ENCODE measurements at regions not wholly inside any gene's neighbourhood (a gene's known extent, or its start where the extent isn't known, plus 50 kb on each side); places are given as distances from the start of the nearest gene placed in this dataset.
A peak's percentile ranks its signal among the peaks of the same experiment; 100 is the strongest.

DNA sequence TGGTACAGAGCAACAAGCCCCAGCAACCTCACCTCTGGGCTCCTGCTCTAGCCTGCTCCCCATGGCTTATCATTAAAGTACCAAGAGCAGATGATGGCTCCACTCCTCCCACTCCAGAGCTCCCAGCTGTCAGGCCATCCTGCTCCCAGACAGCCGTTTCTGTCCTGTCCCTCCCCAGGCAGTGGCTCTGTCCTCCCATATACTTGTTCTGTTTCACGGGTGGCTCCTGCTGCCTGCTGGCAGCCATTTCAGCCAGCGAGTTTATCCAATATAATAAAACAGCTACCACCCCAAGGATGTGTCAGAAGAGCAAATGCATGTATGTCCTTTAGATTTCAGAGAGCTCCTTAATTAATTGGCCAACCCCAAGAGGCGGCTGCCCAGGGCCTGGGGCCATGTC is 79.4 kb upstream of the VSTM2B start:
- H3K27ac ChIP-seq: no peak overlapping the region
- DNase-seq: no peak

DNA sequence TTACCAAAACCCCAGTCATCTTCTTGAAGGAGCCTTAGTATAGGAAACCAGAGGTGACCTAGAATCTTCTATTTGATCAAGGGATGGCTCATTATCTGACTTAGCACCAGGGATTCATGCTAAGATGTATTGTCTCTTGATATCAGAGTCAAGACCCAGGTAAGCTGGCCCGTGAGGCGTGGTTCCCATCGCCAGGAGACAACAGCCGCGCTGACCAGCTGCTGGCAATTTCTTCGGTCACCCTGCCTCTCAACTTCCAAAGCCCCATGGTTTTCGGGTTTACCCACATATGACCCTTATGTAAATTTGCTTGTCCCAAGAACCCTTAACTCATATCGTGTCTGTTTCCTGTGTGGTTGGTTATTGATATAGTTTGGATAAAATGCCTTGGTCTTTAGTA is 77.7 kb upstream of the VSTM2B start:
- H3K4me3 ChIP-seq: no peak overlapping the region
- H3K36me3 ChIP-seq: no peaks in the 10 kb centered on the region
- H3K9me3 ChIP-seq (replicated peaks): no peaks in the 10 kb centered on the region
- H3K4me1 ChIP-seq: no peaks in the 10 kb centered on the region
- peaks cover 12% of the 10 kb centered on the region; the same call in 1 of the 2 replicates for H3K27me3 ChIP-seq
- no peak overlapping the region for H3K27ac ChIP-seq
- no peak for DNase-seq

More for the DNA sequence above, 79.4 kb upstream of the VSTM2B start:
- no peaks in the 10 kb centered on the region for H3K9me3 ChIP-seq (replicated peaks)
- H3K27me3 ChIP-seq: peaks cover 12% of the 10 kb centered on the region; the same call in 1 of the 2 replicates
- H3K36me3 ChIP-seq: no peaks in the 10 kb centered on the region
- H3K4me1 ChIP-seq: no peaks in the 10 kb centered on the region
- H3K4me3 ChIP-seq: no peak overlapping the region

DNA sequence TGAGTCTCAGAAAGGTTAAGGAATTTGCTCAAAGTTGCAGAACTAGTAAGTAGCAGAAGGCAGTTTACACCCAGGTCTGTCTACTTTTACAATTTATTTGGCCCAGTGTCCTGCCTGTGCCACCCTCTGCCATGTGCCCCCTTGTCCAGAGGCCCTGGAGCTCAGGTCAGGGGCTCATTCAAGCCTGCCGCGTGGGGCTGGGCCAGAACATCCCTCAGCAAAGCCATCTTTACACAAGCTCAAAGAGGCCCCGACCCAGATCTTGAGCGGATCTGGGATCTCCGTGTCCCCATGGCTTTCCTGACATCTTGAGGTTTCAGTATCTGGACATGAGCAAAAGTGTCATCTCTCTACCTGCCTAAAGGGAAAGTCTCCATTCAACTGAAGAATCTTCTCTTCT is 76.4 kb upstream of the VSTM2B start:
- H3K9me3 ChIP-seq (replicated peaks): no peaks in the 10 kb centered on the region
- DNase-seq: no peak
- no peaks in the 10 kb centered on the region for H3K4me1 ChIP-seq
- H3K4me3 ChIP-seq: no peak overlapping the region
- H3K36me3 ChIP-seq: no peaks in the 10 kb centered on the region
- peaks cover 12% of the 10 kb centered on the region; the same call in 1 of the 2 replicates for H3K27me3 ChIP-seq
- no peak overlapping the region for H3K27ac ChIP-seq

DNA sequence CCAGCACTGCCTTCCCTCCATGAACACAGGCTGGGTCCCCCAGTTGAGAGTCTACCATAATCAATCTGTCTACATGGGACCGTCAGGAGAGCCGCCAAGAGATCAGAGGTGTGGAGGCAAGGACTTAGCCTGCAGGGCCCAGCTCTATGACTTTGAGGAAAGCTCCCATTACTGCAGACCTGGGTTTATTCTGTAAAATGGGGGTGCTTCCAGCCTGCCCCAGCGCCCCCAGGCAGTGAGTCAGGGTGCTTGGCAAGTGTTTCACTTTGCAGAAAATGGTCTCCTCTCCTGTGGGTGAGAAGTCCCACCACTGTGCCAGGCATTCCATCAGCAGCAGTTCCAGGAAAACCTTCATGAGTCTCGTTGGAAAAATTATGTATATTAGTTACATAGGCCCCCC is 75.5 kb upstream of the VSTM2B start:
- Histone ChIP-seq H3K27ac (no peak overlapping the region), H3K4me3 (no peak overlapping the region), H3K4me1 (no peaks in the 10 kb centered on the region), H3K36me3 (no peaks in the 10 kb centered on the region), H3K9me3 (replicated peaks) (no peaks in the 10 kb centered on the region), H3K27me3 (peaks cover 12% of the 10 kb centered on the region; the same call in 1 of the 2 replicates)
- DNase-seq: no peak

DNA sequence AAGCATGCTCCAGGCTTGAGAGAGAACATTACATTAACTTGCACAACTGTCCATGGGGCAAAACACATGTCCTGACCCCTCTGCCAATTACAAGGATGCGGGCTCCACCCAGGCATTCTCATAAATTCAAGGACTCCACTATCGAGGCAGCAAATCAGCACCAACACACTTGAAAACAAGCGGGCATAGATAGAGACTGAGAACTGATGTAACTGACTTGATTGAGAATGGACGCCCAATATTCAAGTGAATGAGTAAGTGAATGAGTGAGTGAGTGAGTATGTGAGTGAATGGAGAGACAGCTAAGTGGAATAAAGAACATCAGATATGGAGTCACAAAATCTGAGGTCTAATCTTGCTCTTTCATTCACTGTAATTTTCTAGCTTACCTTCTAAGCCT is 75.0 kb upstream of the VSTM2B start:
- Histone ChIP-seq H3K27me3 (peaks cover 12% of the 10 kb centered on the region; the same call in 1 of the 2 replicates), H3K4me3 (no peak overlapping the region), H3K27ac (no peak overlapping the region), H3K4me1 (no peaks in the 10 kb centered on the region), H3K36me3 (no peaks in the 10 kb centered on the region), H3K9me3 (replicated peaks) (no peaks in the 10 kb centered on the region)
- DNase-seq: no peak

DNA sequence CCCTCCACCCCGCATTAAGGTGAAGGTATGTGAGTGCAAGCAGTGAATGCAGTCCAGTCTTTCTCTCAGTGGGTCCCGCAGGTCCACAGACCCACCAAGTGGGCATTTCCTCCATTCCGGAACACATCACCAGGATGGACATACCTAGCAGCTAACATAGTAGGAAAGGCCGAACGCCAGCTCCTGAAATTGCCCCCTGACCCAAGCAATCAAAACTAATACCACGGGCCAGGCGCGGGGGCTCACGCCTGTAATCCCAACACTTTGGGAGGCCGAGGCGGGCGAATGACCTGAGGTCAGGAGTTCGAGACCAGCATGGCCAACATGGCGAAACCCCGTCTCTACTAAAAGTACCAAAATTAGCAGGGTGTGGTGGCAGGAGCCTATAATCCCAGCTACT is 71.7 kb upstream of the VSTM2B start:
- Histone ChIP-seq H3K27me3 (peaks cover 3% of the 10 kb centered on the region; the same call in 1 of the 2 replicates), H3K27ac (no peak overlapping the region), H3K4me3 (no peak overlapping the region), H3K36me3 (no peaks in the 10 kb centered on the region), H3K9me3 (replicated peaks) (no peaks in the 10 kb centered on the region), H3K4me1 (no peaks in the 10 kb centered on the region)
- no peak for DNase-seq

DNA sequence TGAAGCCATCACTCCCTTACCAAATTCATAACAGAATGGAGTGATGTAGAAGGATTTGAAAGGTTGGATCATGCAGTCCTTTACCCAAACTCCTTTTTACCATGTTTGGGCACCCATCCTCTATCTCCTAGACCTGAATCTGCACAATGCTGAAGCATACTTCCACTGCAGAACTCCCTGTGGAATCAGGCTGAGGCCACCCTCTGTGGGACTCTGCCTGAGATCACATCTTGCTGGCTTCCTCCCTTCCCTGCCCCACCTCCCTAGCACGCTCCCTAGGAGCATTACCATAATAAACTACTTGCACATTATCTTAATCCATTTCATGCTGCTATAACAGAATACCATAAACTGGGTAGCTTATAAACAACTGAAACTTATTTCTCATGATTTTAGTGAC is 68.4 kb upstream of the VSTM2B start:
- H3K4me1 ChIP-seq: no peaks in the 10 kb centered on the region
- H3K27ac ChIP-seq: no peak overlapping the region
- no peak for DNase-seq
- no peaks in the 10 kb centered on the region for H3K27me3 ChIP-seq
- H3K4me3 ChIP-seq: no peak overlapping the region
- no peaks in the 10 kb centered on the region for H3K9me3 ChIP-seq (replicated peaks)
- H3K36me3 ChIP-seq: no peaks in the 10 kb centered on the region

DNA sequence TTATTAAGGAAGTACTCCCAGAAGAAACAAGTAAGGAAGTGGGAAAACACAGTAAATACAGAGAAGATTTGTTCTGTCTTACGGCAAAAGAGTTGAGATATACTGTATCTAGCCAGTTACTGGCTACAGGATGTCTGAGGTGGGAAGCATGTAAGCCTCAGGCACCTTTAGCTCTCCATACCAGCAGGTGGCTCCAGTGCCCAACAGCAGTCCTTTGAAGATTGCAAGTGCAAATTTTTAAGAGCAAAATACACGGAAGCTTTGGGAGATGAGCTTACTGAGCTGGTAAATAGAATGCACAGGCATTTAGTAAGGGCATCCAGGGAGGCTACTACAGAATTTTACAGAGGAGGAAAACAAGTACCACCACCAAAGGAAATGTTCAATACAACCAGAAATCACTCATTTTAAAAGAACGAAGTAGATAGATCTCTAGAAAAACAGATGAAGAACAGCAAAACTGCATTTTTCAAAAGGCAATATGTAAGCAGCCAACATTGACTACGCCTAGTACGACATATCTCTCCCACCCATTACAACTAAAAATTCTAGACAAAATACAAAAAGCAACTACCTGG is 57.9 kb upstream of the VSTM2B start:
- H3K27ac ChIP-seq: no peak overlapping the region
- peak; percentile 24 to 50 for DNase-seq
- no peaks in the 10 kb centered on the region for H3K36me3 ChIP-seq
- H3K27me3 ChIP-seq: no peaks in the 10 kb centered on the region
- no peaks in the 10 kb centered on the region for H3K9me3 ChIP-seq (replicated peaks)
- H3K4me3 ChIP-seq: no peak overlapping the region
- H3K4me1 ChIP-seq: no peaks in the 10 kb centered on the region

DNA sequence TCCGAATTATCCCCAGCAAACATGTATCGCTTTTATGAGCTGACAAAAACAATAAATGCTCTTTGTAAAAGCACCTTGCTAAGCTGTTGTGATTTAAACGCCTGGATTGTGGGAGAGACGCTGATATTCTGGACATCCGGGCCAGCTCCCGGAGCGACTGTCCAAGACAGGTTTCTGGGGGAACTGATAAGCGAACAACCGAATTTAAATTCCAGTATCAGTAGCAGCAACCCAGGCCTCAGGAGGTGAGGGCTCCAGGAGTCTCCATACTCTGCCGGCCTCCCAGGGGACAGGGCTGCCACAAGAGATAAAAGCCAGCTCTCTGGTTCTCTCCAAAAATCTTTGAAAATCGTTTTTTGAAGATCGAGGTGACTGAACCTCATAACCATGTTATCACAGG is 50.3 kb upstream of the VSTM2B start:
- H3K9me3 ChIP-seq (replicated peaks): no peaks in the 10 kb centered on the region
- H3K4me3 ChIP-seq: no peak overlapping the region
- H3K27ac ChIP-seq: no peak overlapping the region
- H3K27me3 ChIP-seq: peaks cover 8% of the 10 kb centered on the region; the same call in 1 of the 2 replicates
- no peak for DNase-seq
- H3K36me3 ChIP-seq: no peaks in the 10 kb centered on the region
- no peaks in the 10 kb centered on the region for H3K4me1 ChIP-seq
